Mesenchymal stem cell (in vitro differentiated cells and primary cell): ENCODE measurements at regions not wholly inside any gene's neighbourhood (a gene's known extent, or its start where the extent isn't known, plus 50 kb on each side); places are given as distances from the start of the nearest gene placed in this dataset.

Experiments used
- DNase-seq: peaks from one replicate; pipeline ENCODE4 v3.0.0-alpha.2; 2013
- H2AFZ ChIP-seq: one replicate; pipeline ENCODE4 v1.6.1; 2013; ENCODE audit warnings: low read depth, mild to moderate bottlenecking, control low read depth, inconsistent platforms, low read length, moderate library complexity
- H2AK5ac ChIP-seq: 2 replicates; pipeline ENCODE4 v1.6.1; 2013; ENCODE audit warnings: low read length, moderate library complexity, mild to moderate bottlenecking, inconsistent platforms; ENCODE audit not compliant: severe bottlenecking
- H2BK120ac ChIP-seq: one replicate; pipeline ENCODE4 v1.6.1; 2013; ENCODE audit warnings: low read depth, mild to moderate bottlenecking, inconsistent platforms, low read length, moderate library complexity
- H2BK12ac ChIP-seq, 2 experiments: one replicate each; pipeline ENCODE4 v1.6.1; 2013; ENCODE audit warnings: inconsistent platforms in 2 of 2, low read length in 2 of 2, mild to moderate bottlenecking in 2 of 2, moderate library complexity in 2 of 2, control low read depth in 1 of 2
- H2BK15ac ChIP-seq: one replicate; pipeline ENCODE4 v1.6.1; 2013; ENCODE audit warnings: mild to moderate bottlenecking, low read depth, inconsistent platforms; ENCODE audit not compliant: poor library complexity, severe bottlenecking
- H2BK5ac ChIP-seq: 2 replicates; pipeline ENCODE4 v1.6.1; 2013; ENCODE audit warnings: low read depth, mild to moderate bottlenecking, low read length, control low read depth, inconsistent platforms; ENCODE audit not compliant: poor library complexity, severe bottlenecking
- H3K14ac ChIP-seq, 2 experiments: one replicate each; pipeline ENCODE4 v1.6.1; 2013; ENCODE audit warnings: inconsistent platforms in 2 of 2, low read length in 2 of 2, control low read depth in 1 of 2, mild to moderate bottlenecking in 1 of 2, moderate library complexity in 1 of 2
- H3K18ac ChIP-seq, 2 experiments: one replicate each; pipeline ENCODE4 v1.6.1; 2013; ENCODE audit warnings: inconsistent platforms in 2 of 2, low read length in 2 of 2, control low read depth in 1 of 2, low read depth in 1 of 2, mild to moderate bottlenecking in 1 of 2
- H3K23ac ChIP-seq, 2 experiments: one replicate each; pipeline ENCODE4 v1.6.1; 2013; ENCODE audit warnings: inconsistent platforms in 2 of 2, low read length in 2 of 2, mild to moderate bottlenecking in 2 of 2, moderate library complexity in 2 of 2, control low read depth in 1 of 2
- H3K27ac ChIP-seq: 2 replicates; pipeline ENCODE4 v1.5.1; 2013; ENCODE audit warnings: mild to moderate bottlenecking, moderate library complexity, low read length, control low read depth, inconsistent platforms; ENCODE audit not compliant: poor library complexity, severe bottlenecking
- H3K27me3 ChIP-seq, 2 experiments: 2 replicates each; pipeline versions ENCODE4 v1.6.1 to v1.7.0; 2013; ENCODE audit warnings: low read length in 2 of 2, mild to moderate bottlenecking in 2 of 2, moderate library complexity in 2 of 2, control low read depth in 1 of 2, inconsistent platforms in 1 of 2; ENCODE audit not compliant: control insufficient read depth in 1 of 2, insufficient read depth in 1 of 2
- H3K36me3 ChIP-seq, 2 experiments: 2 replicates each; pipeline versions ENCODE4 v1.6.1 to v1.7.0; 2013; ENCODE audit warnings: low read length in 2 of 2, control low read depth in 1 of 2, inconsistent platforms in 1 of 2, low read depth in 1 of 2, mild to moderate bottlenecking in 1 of 2; ENCODE audit not compliant: insufficient read depth in 2 of 2, control insufficient read depth in 1 of 2
- H3K4ac ChIP-seq, 2 experiments: one replicate each; pipeline ENCODE4 v1.6.1; 2013; ENCODE audit warnings: inconsistent platforms in 2 of 2, low read length in 2 of 2, mild to moderate bottlenecking in 2 of 2, moderate library complexity in 2 of 2, control low read depth in 1 of 2, low read depth in 1 of 2
- H3K4me1 ChIP-seq: 2 replicates; pipeline ENCODE4 v1.6.1; 2013; ENCODE audit warnings: low read depth, low read length, control low read depth; ENCODE audit not compliant: control insufficient read depth, insufficient read depth
- H3K4me2 ChIP-seq: 2 replicates; pipeline ENCODE4 v1.6.1; 2013; ENCODE audit warnings: low read length, mild to moderate bottlenecking, inconsistent platforms; ENCODE audit not compliant: poor library complexity, severe bottlenecking
- H3K4me3 ChIP-seq, 2 experiments: 2 replicates each; pipeline versions ENCODE4 v1.5.1 to v1.7.0; 2013; ENCODE audit warnings: low read length in 2 of 2, mild to moderate bottlenecking in 2 of 2, control low read depth in 1 of 2, low read depth in 1 of 2; ENCODE audit not compliant: insufficient read depth in 1 of 2
- H3K79me1 ChIP-seq: replicated peaks from 2 replicates; pipeline ENCODE4 v1.6.1; 2013; ENCODE audit warnings: mild to moderate bottlenecking, control low read depth, low read length, inconsistent platforms; ENCODE audit not compliant: poor library complexity, severe bottlenecking
- H3K9ac ChIP-seq: 2 replicates; pipeline ENCODE4 v1.7.0; 2013; ENCODE audit warnings: mild to moderate bottlenecking, low read length, moderate library complexity
- H3K9me3 ChIP-seq: 2 replicates; pipeline ENCODE4 v1.7.0; 2013; ENCODE audit warnings: mild to moderate bottlenecking, low read length; ENCODE audit not compliant: control insufficient read depth
- H4K8ac ChIP-seq: one replicate; pipeline ENCODE4 v1.6.1; 2013; ENCODE audit warnings: inconsistent platforms, mild to moderate bottlenecking, low read length, moderate library complexity
- H4K91ac ChIP-seq: one replicate; pipeline ENCODE4 v1.6.1; 2013; ENCODE audit warnings: mild to moderate bottlenecking, low read length, inconsistent platforms
- WGBS: methylation state at CpG from one replicate; pipeline ENCODE4 v1.1.7; 2013; ENCODE audit warnings: mixed read lengths; 5-methylcytosine and 5-hydroxymethylcytosine counted together

DNA sequence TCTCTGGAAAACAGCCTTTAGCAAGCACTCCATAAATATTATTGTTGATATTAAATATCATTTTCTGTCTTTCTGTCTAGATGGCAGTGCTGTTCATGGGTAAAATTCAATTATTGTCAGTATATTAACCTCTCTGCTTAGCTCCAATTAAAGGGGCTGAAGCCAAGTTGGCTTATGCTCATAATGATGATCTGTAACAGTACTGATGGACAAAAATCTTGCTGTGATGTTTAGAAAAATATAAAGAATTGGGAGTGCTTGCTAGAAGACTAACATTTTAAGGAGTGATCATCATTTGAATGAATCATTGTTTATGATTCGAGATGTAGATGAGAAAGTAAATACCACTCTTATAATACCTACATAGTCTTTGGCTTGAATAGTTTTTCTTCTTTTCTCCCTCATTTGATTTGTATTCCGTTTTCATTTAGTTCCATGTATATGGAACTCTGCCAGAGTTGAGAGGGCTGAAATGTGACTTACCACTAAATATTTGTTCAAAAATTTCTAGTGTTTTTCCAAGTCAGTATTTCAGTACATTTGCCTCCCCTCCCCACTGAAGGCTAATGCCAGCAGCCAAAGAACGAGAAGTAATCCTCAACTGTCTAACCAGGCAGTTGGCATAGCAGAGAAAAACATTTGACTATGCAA lies 538.3 kb downstream of the CSNK1G3 start:
- H3K9ac ChIP-seq, result no peak overlapping the region
- H2BK12ac ChIP-seq, result no peak overlapping the region
- no peaks in the 10 kb centered on the region for H3K4me1 ChIP-seq
- no peak overlapping the region for H3K4ac ChIP-seq
- WGBS, result 100% methylated on average over 1 of the region's 3 CpGs
- no peak overlapping the region for H4K91ac ChIP-seq
- no peak overlapping the region for H2AK5ac ChIP-seq
- H3K27ac ChIP-seq, result no peak overlapping the region
- H2AFZ ChIP-seq, result no peak overlapping the region
- DNase-seq, result no peak
- no peaks in the 10 kb centered on the region for H3K9me3 ChIP-seq
- no peak overlapping the region for H3K4me3 ChIP-seq
- no peak overlapping the region for H3K18ac ChIP-seq
- no peak overlapping the region for H2BK15ac ChIP-seq
- H3K14ac ChIP-seq, result no peak overlapping the region
- H3K79me1 ChIP-seq, result no peaks in the 10 kb centered on the region
- no peak overlapping the region for H2BK5ac ChIP-seq
- no peak overlapping the region for H3K23ac ChIP-seq
- H3K27me3 ChIP-seq, result no peaks in the 10 kb centered on the region
- no peak overlapping the region for H2BK120ac ChIP-seq
- no peaks in the 10 kb centered on the region for H3K36me3 ChIP-seq
- no peak overlapping the region for H3K4me2 ChIP-seq
- no peak overlapping the region for H4K8ac ChIP-seq

GRCh38 chr5:124045412-124045811 lies 533.4 kb downstream of the CSNK1G3 start:
- no peak overlapping the region for H2AK5ac ChIP-seq
- 100% methylated on average over 1 of the region's 2 CpGs for WGBS
- peaks cover 5% of the 10 kb centered on the region for H3K9me3 ChIP-seq
- H3K4ac ChIP-seq, result no peak overlapping the region
- H3K4me1 ChIP-seq, result no peaks in the 10 kb centered on the region
- no peak overlapping the region for H3K18ac ChIP-seq
- no peaks in the 10 kb centered on the region for H3K27me3 ChIP-seq
- H2BK15ac ChIP-seq, result no peak overlapping the region
- no peak overlapping the region for H3K23ac ChIP-seq
- no peak overlapping the region for H3K9ac ChIP-seq
- H4K91ac ChIP-seq, result no peak overlapping the region
- H2BK12ac ChIP-seq, result no peak overlapping the region
- H3K79me1 ChIP-seq, result no peaks in the 10 kb centered on the region
- no peak overlapping the region for H4K8ac ChIP-seq
- no peak overlapping the region for H2BK120ac ChIP-seq
- H2AFZ ChIP-seq, result no peak overlapping the region
- DNase-seq, result no peak
- no peaks in the 10 kb centered on the region for H3K36me3 ChIP-seq
- no peak overlapping the region for H3K4me3 ChIP-seq
- H2BK5ac ChIP-seq, result no peak overlapping the region
- H3K4me2 ChIP-seq, result no peak overlapping the region
- no peak overlapping the region for H3K27ac ChIP-seq
- no peak overlapping the region for H3K14ac ChIP-seq

DNA sequence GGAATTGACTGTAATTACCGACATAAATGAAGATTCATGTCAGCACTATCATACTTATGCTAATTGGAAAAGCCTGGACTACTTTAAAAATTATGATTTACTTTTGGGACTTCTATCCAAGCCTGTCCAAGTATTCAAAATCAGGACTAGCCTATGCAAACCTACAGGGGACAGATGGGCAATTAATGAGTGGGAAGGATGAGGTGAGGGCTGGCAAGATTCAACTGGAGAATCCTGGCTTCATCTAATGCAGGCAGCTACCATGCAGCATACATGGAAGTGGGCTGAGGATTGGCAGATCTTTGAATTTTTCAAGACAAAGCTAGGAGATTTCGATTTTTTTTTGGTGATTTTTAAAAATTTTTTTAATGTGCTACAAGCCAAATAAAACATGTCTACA lies 532.6 kb downstream of the CSNK1G3 start:
- Histone ChIP-seq H3K9ac (no peak overlapping the region), H2BK120ac (no peak overlapping the region), H3K18ac (no peak overlapping the region), H3K4me3 (no peak overlapping the region), H2BK5ac (no peak overlapping the region), H3K4me2 (no peak overlapping the region), H2BK15ac (no peak overlapping the region), H3K9me3 (peaks cover 5% of the 10 kb centered on the region), H3K36me3 (no peaks in the 10 kb centered on the region), H2AK5ac (no peak overlapping the region), H4K8ac (no peak overlapping the region), H3K27ac (no peak overlapping the region), H2BK12ac (no peak overlapping the region), H4K91ac (no peak overlapping the region), H3K27me3 (no peaks in the 10 kb centered on the region), H3K23ac (no peak overlapping the region), H3K4me1 (no peaks in the 10 kb centered on the region), H3K4ac (no peak overlapping the region), H3K79me1 (no peaks in the 10 kb centered on the region), H2AFZ (no peak overlapping the region), H3K14ac (no peak overlapping the region)
- no CpG with 5 or more reads among the region's 2 CpGs for WGBS
- DNase-seq, result no peak

DNA sequence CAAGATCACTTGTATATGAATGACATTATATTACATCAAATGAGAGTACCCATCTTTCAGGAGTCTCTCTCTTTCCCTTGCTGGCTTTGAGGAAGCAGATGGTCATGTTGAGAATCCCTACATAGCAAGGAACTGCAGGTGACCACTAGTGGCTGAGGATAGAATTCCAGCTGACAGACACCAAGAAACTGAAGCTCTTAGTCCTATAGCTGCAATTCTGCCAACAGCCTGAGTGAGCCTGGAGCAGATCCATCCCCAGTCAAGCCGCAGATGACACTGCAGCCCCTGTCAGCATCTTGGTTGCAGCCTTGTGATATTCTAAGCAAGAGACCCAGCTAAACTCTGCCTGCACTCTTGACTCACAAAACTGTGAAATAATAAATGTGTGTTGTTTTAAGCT lies 531.5 kb downstream of the CSNK1G3 start:
- Histone ChIP-seq H3K18ac (no peak overlapping the region), H3K9ac (no peak overlapping the region), H3K9me3 (peaks cover 5% of the 10 kb centered on the region), H2AFZ (no peak overlapping the region), H3K4me1 (no peaks in the 10 kb centered on the region), H3K27ac (no peak overlapping the region), H2BK120ac (no peak overlapping the region), H4K8ac (no peak overlapping the region), H2BK15ac (no peak overlapping the region), H3K14ac (no peak overlapping the region), H3K4ac (no peak overlapping the region), H3K27me3 (no peaks in the 10 kb centered on the region), H3K23ac (no peak overlapping the region), H4K91ac (no peak overlapping the region), H2BK5ac (no peak overlapping the region), H3K79me1 (no peaks in the 10 kb centered on the region), H3K4me3 (no peak overlapping the region), H3K36me3 (no peaks in the 10 kb centered on the region), H2BK12ac (no peak overlapping the region), H3K4me2 (no peak overlapping the region), H2AK5ac (no peak overlapping the region)
- whole genome bisulfite sequencing, result 92% methylated on average over 1 of the region's 1 CpG
- DNase-seq, result no peak
